Brain microvascular endothelial cell (primary cell): ENCODE measurements at regions not wholly inside any gene's neighbourhood (a gene's known extent, or its start where the extent isn't known, plus 50 kb on each side); places are given as distances from the start of the nearest gene placed in this dataset.

Source experiments
- DNase-seq: peaks from one replicate; pipeline ENCODE4 v3.0.0-alpha.2; 2020
- H3K27ac ChIP-seq: fragments of 250-450 bp; sonication (Bioruptor Pico); 2 replicates; pipeline ENCODE4 v1.5.1; 2020; ENCODE audit warnings: mild to moderate bottlenecking, moderate library complexity
- H3K27me3 ChIP-seq: fragments of 250-450 bp; sonication (Bioruptor Pico); replicated peaks from 2 replicates; pipeline ENCODE4 v1.5.1; 2020; ENCODE audit warnings: mild to moderate bottlenecking
- H3K36me3 ChIP-seq: fragments of 250-450 bp; sonication (Bioruptor Pico); replicated peaks from 2 replicates; pipeline ENCODE4 v1.5.1; 2020; ENCODE audit warnings: mild to moderate bottlenecking
- H3K4me3 ChIP-seq: 2 replicates; pipeline ENCODE4 v1.5.1; 2011; ENCODE audit warnings: low read depth, mild to moderate bottlenecking, control low read depth, low read length, moderate library complexity
- CTCF ChIP-seq: IDR thresholded peaks from 2 replicates; pipeline ENCODE4 v1.5.1; 2011; ENCODE audit warnings: low read depth, mild to moderate bottlenecking, moderate library complexity, low read length, control low read depth, inconsistent platforms; ENCODE audit errors: missing control alignments
- in situ Hi-C: cut with HindIII; loops from 2 replicates; pipeline ENCODE4 v1.10.0; 2017; ENCODE audit warnings: low sequenced_read_pairs, low pct_ligation_motif_present

- Histone ChIP-seq H3K4me3 (no peak overlapping the region), H3K27ac (no peak overlapping the region), H3K36me3 (no peaks in the 10 kb centered on the region), H3K27me3 (no peaks in the 10 kb centered on the region)
- DNase-seq = no peak
- TF ChIP-seq CTCF = no peak
- in situ Hi-C loops = no loop called here
Observed at GRCh38 chr16:62950351-62950750, 914.1 kb upstream of the CDH8 start.

- TF ChIP-seq CTCF = no peak
- in situ Hi-C loops = no loop called here
- no peak for DNase-seq
Observed at GRCh38 chr16:62940569-62940968, 904.3 kb upstream of the CDH8 start.

GRCh38 chr16:62939687-62940086 is 903.4 kb upstream of the CDH8 start:
- Histone ChIP-seq H3K36me3 (no peaks in the 10 kb centered on the region), H3K27me3 (no peaks in the 10 kb centered on the region), H3K4me3 (no peak overlapping the region), H3K27ac (no peak overlapping the region)
- no peak for DNase-seq
- no peak for TF ChIP-seq CTCF
- in situ Hi-C loops = no loop called here

More at GRCh38 chr16:62940569-62940968, 904.3 kb upstream of the CDH8 start:
- H3K27ac ChIP-seq = no peak overlapping the region
- H3K4me3 ChIP-seq = no peak overlapping the region
- H3K27me3 ChIP-seq = no peaks in the 10 kb centered on the region
- H3K36me3 ChIP-seq = no peaks in the 10 kb centered on the region

GRCh38 chr16:62933929-62934328 is 897.7 kb upstream of the CDH8 start:
- no peak for TF ChIP-seq CTCF
- no peaks in the 10 kb centered on the region for H3K36me3 ChIP-seq
- in situ Hi-C loops = no loop called here
- H3K27me3 ChIP-seq = no peaks in the 10 kb centered on the region
- H3K27ac ChIP-seq = no peak overlapping the region
- DNase-seq = no peak
- H3K4me3 ChIP-seq = no peak overlapping the region

- in situ Hi-C loops = no loop called here
- Histone ChIP-seq H3K4me3 (no peak overlapping the region), H3K36me3 (no peaks in the 10 kb centered on the region), H3K27ac (no peak overlapping the region), H3K27me3 (no peaks in the 10 kb centered on the region)
- TF ChIP-seq CTCF = no peak
- DNase-seq = no peak
Observed at GRCh38 chr16:62929593-62929992, 893.4 kb upstream of the CDH8 start.

- Histone ChIP-seq H3K4me3 (no peak overlapping the region), H3K27ac (no peak overlapping the region), H3K27me3 (no peaks in the 10 kb centered on the region), H3K36me3 (no peaks in the 10 kb centered on the region)
- TF ChIP-seq CTCF = no peak
- in situ Hi-C loops = no loop called here
- no peak for DNase-seq
Observed at GRCh38 chr16:62927122-62927521, 890.9 kb upstream of the CDH8 start.
